OCI-LY3 (cell line): ENCODE measurements at regions not wholly inside any gene's neighbourhood (a gene's known extent, or its start where the extent isn't known, plus 50 kb on each side); places are given as distances from the start of the nearest gene placed in this dataset.

Experiments used
- H2AFZ ChIP-seq: fragments of 200-600, 300-600 bp; shearing (Covaris generic); 2 replicates; pipeline ENCODE4 v1.6.0; 2014; ENCODE audit warnings: antibody characterized with exemption, low read depth, low read length
- H3K27ac ChIP-seq: fragments of 200-600, 300-600 bp; sonication (generic); 2 replicates; pipeline ENCODE4 v1.5.1; 2014; ENCODE audit warnings: mild to moderate bottlenecking, low read length, moderate library complexity, mixed read lengths
- H3K27me3 ChIP-seq: fragments of 200-600, 300-600 bp; sonication (generic); 2 replicates; pipeline ENCODE4 v1.6.1; 2014; ENCODE audit warnings: low read depth, low read length, mixed read lengths
- H3K36me3 ChIP-seq: fragments of 200-600, 300-600 bp; sonication (generic); replicated peaks from 2 replicates; pipeline ENCODE3; 2014; ENCODE audit warnings: low read depth, low read length, mixed read lengths
- H3K4me1 ChIP-seq: fragments of 300-600, 200-600 bp; sonication (generic); 2 replicates; pipeline ENCODE4 v1.6.1; 2014; ENCODE audit warnings: low read length, mixed read lengths
- H3K4me2 ChIP-seq: fragments of 200-600, 300-600 bp; sonication (generic); 2 replicates; pipeline ENCODE4 v1.6.1; 2014; ENCODE audit warnings: low read length, mixed read lengths
- H3K4me3 ChIP-seq: fragments of 300-600, 200-600 bp; sonication (generic); 2 replicates; pipeline ENCODE4 v1.5.1; 2014; ENCODE audit warnings: antibody characterized with exemption, mild to moderate bottlenecking, low read length, moderate library complexity
- H3K79me2 ChIP-seq: fragments of 300-600, 200-600 bp; shearing (Covaris generic); 2 replicates; pipeline ENCODE4 v1.6.1; 2014; ENCODE audit warnings: mild to moderate bottlenecking, low read length, mixed read lengths
- H3K9ac ChIP-seq: fragments of 300-600, 200-600 bp; shearing (Covaris generic); 2 replicates; pipeline ENCODE4 v1.6.0; 2014; ENCODE audit warnings: mild to moderate bottlenecking, low read length, moderate library complexity
- H3K9me3 ChIP-seq: fragments of 200-600, 300-600 bp; shearing (Covaris generic); 2 replicates; pipeline ENCODE4 v1.6.1; 2014; ENCODE audit warnings: low read length, mixed read lengths; ENCODE audit not compliant: insufficient read depth
- H4K20me1 ChIP-seq: fragments of 200-600, 300-600 bp; sonication (generic); 2 replicates; pipeline ENCODE4 v1.6.1; 2016; ENCODE audit warnings: low read length, mixed read lengths; ENCODE audit not compliant: insufficient read depth
- CTCF ChIP-seq: fragments of 200-600, 300-600 bp; sonication (generic); IDR thresholded peaks from 2 replicates; pipeline ENCODE4 v1.5.1; 2014; ENCODE audit warnings: antibody characterized with exemption, low read length, low read depth
- EZH2phosphoT487 ChIP-seq: fragments of 200-600 bp; shearing (Covaris generic); IDR thresholded peaks from 2 replicates; pipeline ENCODE4 v1.6.1; 2018; ENCODE audit warnings: antibody characterized with exemption, mixed run types, low read depth

GRCh38 chr4:104412344-104412743 lies 82.3 kb downstream of the CXXC4 start:
- H2AFZ ChIP-seq: no peak overlapping the region
- no peak overlapping the region for H3K9ac ChIP-seq
- no peak overlapping the region for H3K4me2 ChIP-seq
- no peaks in the 10 kb centered on the region for H3K27me3 ChIP-seq
- H3K9me3 ChIP-seq: no peaks in the 10 kb centered on the region
- no peak for TF ChIP-seq CTCF
- TF ChIP-seq EZH2phosphoT487: no peak
- H3K79me2 ChIP-seq: no peaks in the 10 kb centered on the region
- H3K4me3 ChIP-seq: no peak overlapping the region
- H3K4me1 ChIP-seq: no peaks in the 10 kb centered on the region
- H3K27ac ChIP-seq: no peak overlapping the region
- no peaks in the 10 kb centered on the region for H3K36me3 ChIP-seq
- no peaks in the 10 kb centered on the region for H4K20me1 ChIP-seq

- no peaks in the 10 kb centered on the region for H3K4me1 ChIP-seq
- no peak overlapping the region for H3K9ac ChIP-seq
- no peak overlapping the region for H3K4me3 ChIP-seq
- no peaks in the 10 kb centered on the region for H4K20me1 ChIP-seq
- no peak overlapping the region for H3K4me2 ChIP-seq
- no peak overlapping the region for H2AFZ ChIP-seq
- H3K9me3 ChIP-seq: no peaks in the 10 kb centered on the region
- H3K79me2 ChIP-seq: no peaks in the 10 kb centered on the region
- H3K36me3 ChIP-seq: no peaks in the 10 kb centered on the region
- TF ChIP-seq CTCF: no peak
- TF ChIP-seq EZH2phosphoT487: no peak
- H3K27me3 ChIP-seq: no peaks in the 10 kb centered on the region
- no peak overlapping the region for H3K27ac ChIP-seq
These were observed 83.2 kb downstream of the CXXC4 start for GRCh38 chr4:104411502-104411901.

GRCh38 chr4:104408878-104409277 lies 85.8 kb downstream of the CXXC4 start:
- no peak overlapping the region for H3K27ac ChIP-seq

GRCh38 chr4:104404361-104404760 lies 90.3 kb downstream of the CXXC4 start:
- Histone ChIP-seq H3K79me2 (no peaks in the 10 kb centered on the region), H3K4me3 (no peak overlapping the region), H3K27ac (no peak overlapping the region), H2AFZ (no peak overlapping the region), H3K9me3 (no peaks in the 10 kb centered on the region), H3K9ac (no peak overlapping the region), H3K4me1 (no peaks in the 10 kb centered on the region), H4K20me1 (no peaks in the 10 kb centered on the region), H3K4me2 (no peak overlapping the region), H3K27me3 (no peaks in the 10 kb centered on the region), H3K36me3 (no peaks in the 10 kb centered on the region)
- TF ChIP-seq EZH2phosphoT487 (no peak), CTCF (no peak)

More at GRCh38 chr4:104408878-104409277, 85.8 kb downstream of the CXXC4 start:
- Histone ChIP-seq H3K4me2 (no peak overlapping the region), H3K4me3 (no peak overlapping the region), H3K4me1 (no peaks in the 10 kb centered on the region), H3K9ac (no peak overlapping the region), H3K36me3 (no peaks in the 10 kb centered on the region), H2AFZ (no peak overlapping the region), H3K27me3 (no peaks in the 10 kb centered on the region), H3K79me2 (no peaks in the 10 kb centered on the region), H4K20me1 (no peaks in the 10 kb centered on the region), H3K9me3 (no peaks in the 10 kb centered on the region)
- TF ChIP-seq EZH2phosphoT487 (no peak), CTCF (no peak)
